GM19455 (cell line): ENCODE measurements at regions not wholly inside any gene's neighbourhood (a gene's known extent, or its start where the extent isn't known, plus 50 kb on each side); places are given as distances from the start of the nearest gene placed in this dataset.

Source experiments
- ATAC-seq: cut with Tn5 transposase; IDR thresholded peaks from one replicate; pipeline ENCODE4 v1.9.1; 2021; ENCODE audit not compliant: unreplicated experiment

GRCh38 chr3:110070161-110070916, 733.0 kb upstream of the DPPA4 start:
- ATAC-seq = no peak

- no peak for ATAC-seq
Measured at GRCh38 chr3:110074095-110074494, 736.7 kb upstream of the DPPA4 start.

- ATAC-seq = no peak
Measured at GRCh38 chr3:110077093-110077492, 739.7 kb upstream of the DPPA4 start.

GRCh38 chr3:110093411-110093810, 756.1 kb upstream of the DPPA4 start:
- ATAC-seq = no peak

GRCh38 chr3:110093812-110094401, 756.6 kb upstream of the DPPA4 start:
- no peak for ATAC-seq

GRCh38 chr3:110099711-110100110, 762.4 kb upstream of the DPPA4 start:
- ATAC-seq = no peak

- no peak for ATAC-seq
Measured at GRCh38 chr3:110101361-110101760, 764.0 kb upstream of the DPPA4 start.

GRCh38 chr3:110106805-110107204, 769.5 kb upstream of the DPPA4 start:
- no peak for ATAC-seq

GRCh38 chr3:110123946-110124345, 786.6 kb upstream of the DPPA4 start:
- no peak for ATAC-seq

GRCh38 chr3:110126065-110126464, 788.7 kb upstream of the DPPA4 start:
- no peak for ATAC-seq

- ATAC-seq = no peak
Measured at GRCh38 chr3:110133971-110134370, 796.6 kb upstream of the DPPA4 start.

- ATAC-seq = no peak
Measured at GRCh38 chr3:110139048-110139447, 801.7 kb upstream of the DPPA4 start.

GRCh38 chr3:110139821-110140220, 802.5 kb upstream of the DPPA4 start:
- ATAC-seq = no peak

- no peak for ATAC-seq
Measured at GRCh38 chr3:110149763-110150162, 812.4 kb upstream of the DPPA4 start.

- no peak for ATAC-seq
Measured at GRCh38 chr3:110157221-110157620, 819.9 kb upstream of the DPPA4 start.

GRCh38 chr3:110164632-110165369, 827.5 kb upstream of the DPPA4 start:
- no peak for ATAC-seq

- no peak for ATAC-seq
Measured at GRCh38 chr3:110165370-110165743, 828.0 kb upstream of the DPPA4 start.

- no peak for ATAC-seq
Measured at GRCh38 chr3:110165753-110166152, 828.4 kb upstream of the DPPA4 start.

GRCh38 chr3:110166791-110167190, 829.4 kb upstream of the DPPA4 start:
- no peak for ATAC-seq

GRCh38 chr3:110174908-110175307, 837.6 kb upstream of the DPPA4 start:
- no peak for ATAC-seq

- ATAC-seq = no peak
Measured at GRCh38 chr3:110178965-110179364, 841.6 kb upstream of the DPPA4 start.

- no peak for ATAC-seq
Measured at GRCh38 chr3:110180733-110181132, 843.4 kb upstream of the DPPA4 start.
